HCT116 (cell line): ENCODE measurements at regions not wholly inside any gene's neighbourhood (a gene's known extent, or its start where the extent isn't known, plus 50 kb on each side); places are given as distances from the start of the nearest gene placed in this dataset.
"Not testable (repeated sequence)": the region's sequence is repeated elsewhere in the genome, so short reads cannot be mapped to it uniquely, and the experiment has no call there.

ENCODE experiments used
- ATAC-seq: fragments of 200-7000 bp; cut with Tn5 transposase; 2 replicates; pipeline ENCODE4 v1.9.1; 2020; ENCODE audit warnings: mild to moderate bottlenecking, moderate library complexity
- BruUV-seq: library from RNA; stranded (reverse); fragments of 400-500 nt; replicated peaks from 2 replicates; lab custom pipeline; 2021; lab: Mats Ljungman, UMichigan
- CTCF ChIA-PET: fragments of 300-600 bp; sonication (Branson Sonifier 250); formaldehyde crosslinking; loops from one replicate; lab custom pipeline; 2021; ENCODE audit warnings: antibody characterized with exemption; lab: Charles Lee
- POLR2A ChIA-PET: fragments of 300-600, 350-600 bp; sonication (Branson Sonifier 250); formaldehyde crosslinking; loops from one replicate; lab custom pipeline; 2021; ENCODE audit warnings: antibody characterized with exemption; lab: Charles Lee
- RAD21 ChIA-PET, 2 experiments: fragments of 300-600 bp; sonication (Branson Sonifier 250); formaldehyde crosslinking; loops; one replicate each; lab custom pipeline; 2023; ENCODE audit warnings: low total read pairs in 2 of 2; ENCODE audit not compliant: uncharacterized antibody in 2 of 2, unreplicated experiment in 2 of 2, low non-redundant PET in 1 of 2; lab: Charles Lee
- DNase-seq: peaks from one replicate; pipeline ENCODE4 v3.0.0-alpha.2; 2010; ENCODE audit warnings: low read depth, low spot score
- H2AFZ ChIP-seq: fragments of 200-600 bp; shearing (Covaris generic), sonication (generic); 2 replicates; pipeline ENCODE4 v1.6.1; 2017; ENCODE audit warnings: low read depth, mixed run types, mixed read lengths, antibody characterized with exemption, low read length; ENCODE audit not compliant: poor library complexity, severe bottlenecking
- H3K27ac ChIP-seq: 2 replicates; pipeline ENCODE4 v1.5.1; 2012; ENCODE audit warnings: low read depth, low read length
- H3K27me3 ChIP-seq: fragments of 200-600 bp; sonication (generic); 2 replicates; pipeline ENCODE4 v1.6.1; 2016; ENCODE audit warnings: mixed run types, low read length, mixed read lengths; ENCODE audit not compliant: insufficient read depth
- H3K36me3 ChIP-seq, 2 experiments: fragments of 200-500 bp in 1 of 2; fragments of 200-600 bp in 1 of 2; sonication (Bioruptor generic) in 1 of 2; sonication (generic) in 1 of 2; 2 replicates each; pipeline versions ENCODE4 v1.5.1 to v1.6.1; 2014 to 2016; ENCODE audit warnings: low read length in 2 of 2, inconsistent platforms in 1 of 2, mixed read lengths in 1 of 2, mixed run types in 1 of 2; ENCODE audit not compliant: insufficient read depth in 2 of 2, control insufficient read depth in 1 of 2
- H3K4me1 ChIP-seq, 2 experiments: fragments of 200-600 bp in 1 of 2; sonication (generic) in 1 of 2; 2 replicates each; pipeline versions ENCODE4 v1.5.1 to v1.6.1; 2012 to 2017; ENCODE audit warnings: low read length in 2 of 2, inconsistent platforms in 1 of 2, mild to moderate bottlenecking in 1 of 2, mixed read lengths in 1 of 2, mixed run types in 1 of 2, moderate library complexity in 1 of 2; ENCODE audit not compliant: insufficient read depth in 2 of 2, control insufficient read depth in 1 of 2
- H3K4me2 ChIP-seq: fragments of 200-600 bp; sonication (generic); 2 replicates; pipeline ENCODE4 v1.6.1; 2017; ENCODE audit warnings: mixed run types, low read length, mixed read lengths
- H3K4me3 ChIP-seq, 2 experiments: fragments of 200-600 bp in 1 of 2; sonication (generic) in 1 of 2; replicated peaks in 1 of 2; 2 replicates each; pipeline ENCODE4 v1.5.1; 2011 to 2016; ENCODE audit warnings: low read length in 2 of 2, control low read depth in 1 of 2, low read depth in 1 of 2, mild to moderate bottlenecking in 1 of 2, mixed read lengths in 1 of 2, mixed run types in 1 of 2
- H3K79me2 ChIP-seq: fragments of 200-600 bp; sonication (generic); 2 replicates; pipeline ENCODE4 v1.6.1; 2017; ENCODE audit warnings: mild to moderate bottlenecking, mixed run types, low read length, moderate library complexity, mixed read lengths; ENCODE audit not compliant: insufficient read depth
- H3K9ac ChIP-seq: fragments of 200-600 bp; sonication (generic); 2 replicates; pipeline ENCODE4 v1.6.1; 2016; ENCODE audit warnings: low read length, mixed read lengths
- H3K9me2 ChIP-seq: fragments of 200-600 bp; sonication (generic), shearing (Covaris generic); 2 replicates; pipeline ENCODE4 v1.6.1; 2017; ENCODE audit warnings: mixed run types, mild to moderate bottlenecking, moderate library complexity; ENCODE audit not compliant: insufficient read depth
- H3K9me3 ChIP-seq, 2 experiments: fragments of 200-500 bp in 1 of 2; fragments of 200-600 bp in 1 of 2; sonication (Bioruptor generic) in 1 of 2; sonication (generic) in 1 of 2; 2 replicates each; pipeline ENCODE4 v1.6.1; 2014 to 2017; ENCODE audit warnings: low read length in 2 of 2, mixed read lengths in 2 of 2, inconsistent platforms in 1 of 2, low read depth in 1 of 2, mild to moderate bottlenecking in 1 of 2, mixed run types in 1 of 2, moderate library complexity in 1 of 2; ENCODE audit not compliant: control insufficient read depth in 1 of 2, insufficient read depth in 1 of 2
- H4K20me1 ChIP-seq: fragments of 200-600 bp; sonication (generic), shearing (Covaris generic); 2 replicates; pipeline ENCODE4 v1.6.1; 2017; ENCODE audit warnings: mixed run types, mild to moderate bottlenecking, moderate library complexity; ENCODE audit not compliant: insufficient read depth
- ATF3 ChIP-seq: IDR thresholded peaks from 2 replicates; pipeline ENCODE4 v1.6.1; 2012
- CBX3 ChIP-seq: IDR thresholded peaks from 2 replicates; pipeline ENCODE4 v1.6.1; 2012; ENCODE audit warnings: low read depth
- EGR1 ChIP-seq: IDR thresholded peaks from 2 replicates; pipeline ENCODE4 v1.6.1; 2012; ENCODE audit warnings: low read depth
- EZH2phosphoT487 ChIP-seq: fragments of 200-600 bp; IDR thresholded peaks from 2 replicates; pipeline ENCODE4 v1.6.1; 2018; ENCODE audit warnings: antibody characterized with exemption, borderline replicate concordance
- FOSL1 ChIP-seq: IDR thresholded peaks from 2 replicates; pipeline ENCODE4 v1.6.1; 2012; ENCODE audit warnings: low read depth
- MAX ChIP-seq: IDR thresholded peaks from 2 replicates; pipeline ENCODE4 v1.6.1; 2012
- SIN3A ChIP-seq: IDR thresholded peaks from 2 replicates; pipeline ENCODE4 v1.6.1; 2012; ENCODE audit warnings: low read depth
- YY1 ChIP-seq: IDR thresholded peaks from 2 replicates; pipeline ENCODE4 v1.6.1; 2011; ENCODE audit warnings: low read length, low read depth, moderate library complexity, mild to moderate bottlenecking; ENCODE audit not compliant: insufficient replicate concordance; ENCODE audit errors: extremely low read depth
- ZNF274 ChIP-seq: fragments of 200-500 bp; sonication (Bioruptor generic); IDR thresholded peaks from 2 replicates; pipeline ENCODE4 v1.6.1; 2014; ENCODE audit warnings: mild to moderate bottlenecking, low read depth, low read length, inconsistent platforms
- intact Hi-C: fragments of 100-400 bp; cut with micrococcal nuclease; formaldehyde crosslinking; loops from 2 replicates; pipeline ENCODE4 v1.10.0; 2022

GRCh38 chr10:46095943-46096342 is 49.9 kb upstream of the MSMB start:
- CTCF ChIA-PET = interaction anchor here (1.6 kb wide), 1 partner anchor 72 kb away, joined by 3 read pairs; no protein-coding TSS in a partner anchor
- H3K27ac ChIP-seq = not testable (repeated sequence)

GRCh38 chr10:46096446-46096845 is 50.4 kb upstream of the MSMB start:
- intact Hi-C loops = no loop called here
- no peak for TF ChIP-seq ZNF274
- TF ChIP-seq EZH2phosphoT487 = no peak
- TF ChIP-seq CBX3 = no peak
- no peak for TF ChIP-seq SIN3A
- TF ChIP-seq FOSL1 = peak; percentile 14; the same call in 1 of the 2 replicates
- TF ChIP-seq MAX = no peak
- TF ChIP-seq ATF3 = no peak
- no peak for TF ChIP-seq YY1
- TF ChIP-seq EGR1 = no peak
- H3K27me3 ChIP-seq = no peaks in the 10 kb centered on the region
- H3K9ac ChIP-seq = no peak overlapping the region
- peak; percentile 71 for ATAC-seq
- H2AFZ ChIP-seq = no peak overlapping the region
- DNase-seq = no peak
- H4K20me1 ChIP-seq = no peaks in the 10 kb centered on the region
- ChIA-PET CTCF (interaction anchor here (1.6 kb wide), 1 partner anchor 73 kb away, joined by 3 read pairs; no protein-coding TSS in a partner anchor), RAD21 (no interaction called here), POLR2A (no interaction called here)
- H3K4me3 ChIP-seq = no peak overlapping the region
- no peak overlapping the region for H3K27ac ChIP-seq
- no peaks in the 10 kb centered on the region for H3K9me2 ChIP-seq
- no peaks in the 10 kb centered on the region for H3K79me2 ChIP-seq
- no TSS peak for BruUV-seq
- peak overlapping the region; percentile 51 for H3K4me2 ChIP-seq
- H3K36me3 ChIP-seq = no peaks in the 10 kb centered on the region
- no peaks in the 10 kb centered on the region for H3K9me3 ChIP-seq
- H3K4me1 ChIP-seq = peaks cover 0 to 12% of the 10 kb centered on the region in 2 experiments; a peak in 2 of 4 replicates

More at GRCh38 chr10:46095943-46096342, 49.9 kb upstream of the MSMB start:
- H3K27me3 ChIP-seq, H4K20me1 ChIP-seq, H2AFZ ChIP-seq, POLR2A ChIA-PET, intact Hi-C loops, DNase-seq, H3K79me2 ChIP-seq, H3K36me3 ChIP-seq, RAD21 ChIA-PET, H3K9me3 ChIP-seq, H3K4me3 ChIP-seq, H3K9ac ChIP-seq, BruUV-seq, H3K9me2 ChIP-seq: not testable (repeated sequence)
- Histone ChIP-seq H3K4me1 (peaks cover 0 to 12% of the 10 kb centered on the region in 2 experiments; a peak in 2 of 4 replicates), H3K4me2 (peak overlapping the region; percentile 51; the same call in 1 of the 2 replicates)
- ATAC-seq = peak; percentile 52
